GM19468 (cell line): ENCODE measurements at regions not wholly inside any gene's neighbourhood (a gene's known extent, or its start where the extent isn't known, plus 50 kb on each side); places are given as distances from the start of the nearest gene placed in this dataset.

Source experiments
- ATAC-seq: cut with Tn5 transposase; IDR thresholded peaks from one replicate; pipeline ENCODE4 v1.9.1; 2021; ENCODE audit warnings: mild to moderate bottlenecking, moderate library complexity, moderate number of reproducible peaks; ENCODE audit not compliant: unreplicated experiment; ENCODE audit errors: extremely low read depth

GRCh38 chr1:5645929-5646328, 346.3 kb downstream of the NPHP4 start:
- ATAC-seq: no peak

GRCh38 chr1:5645135-5645399, 347.2 kb downstream of the NPHP4 start:
- no peak for ATAC-seq

- no peak for ATAC-seq
These were observed 347.7 kb downstream of the NPHP4 start for GRCh38 chr1:5644281-5645134.

- no peak for ATAC-seq
These were observed 348.7 kb downstream of the NPHP4 start for GRCh38 chr1:5643360-5644107.

GRCh38 chr1:5640845-5641244, 351.4 kb downstream of the NPHP4 start:
- no peak for ATAC-seq

GRCh38 chr1:5639106-5639722, 353.0 kb downstream of the NPHP4 start:
- no peak for ATAC-seq

GRCh38 chr1:5638582-5638981, 353.6 kb downstream of the NPHP4 start:
- no peak for ATAC-seq

- no peak for ATAC-seq
These were observed 355.1 kb downstream of the NPHP4 start for GRCh38 chr1:5637171-5637570.

- ATAC-seq: no peak
These were observed 357.3 kb downstream of the NPHP4 start for GRCh38 chr1:5634893-5635292.

GRCh38 chr1:5632814-5633213, 359.4 kb downstream of the NPHP4 start:
- ATAC-seq: no peak

GRCh38 chr1:5632224-5632623, 360.0 kb downstream of the NPHP4 start:
- ATAC-seq: no peak

- no peak for ATAC-seq
These were observed 363.8 kb downstream of the NPHP4 start for GRCh38 chr1:5628416-5628815.

- no peak for ATAC-seq
These were observed 368.8 kb downstream of the NPHP4 start for GRCh38 chr1:5623399-5623798.

- ATAC-seq: no peak
These were observed 369.8 kb downstream of the NPHP4 start for GRCh38 chr1:5622412-5622811.

GRCh38 chr1:5621692-5622091, 370.5 kb downstream of the NPHP4 start:
- ATAC-seq: no peak

GRCh38 chr1:5620997-5621396, 371.2 kb downstream of the NPHP4 start:
- no peak for ATAC-seq

- no peak for ATAC-seq
These were observed 371.8 kb downstream of the NPHP4 start for GRCh38 chr1:5620418-5620817.

- ATAC-seq: no peak
These were observed 372.8 kb downstream of the NPHP4 start for GRCh38 chr1:5619469-5619868.

GRCh38 chr1:5617546-5617945, 374.7 kb downstream of the NPHP4 start:
- no peak for ATAC-seq

- no peak for ATAC-seq
These were observed 375.1 kb downstream of the NPHP4 start for GRCh38 chr1:5617179-5617520.

GRCh38 chr1:5616366-5617178, 375.7 kb downstream of the NPHP4 start:
- ATAC-seq: no peak
